Inferior parietal cortex (tissue), 1 donor: ENCODE measurements at regions not wholly inside any gene's neighbourhood (a gene's known extent, or its start where the extent isn't known, plus 50 kb on each side); places are given as distances from the start of the nearest gene placed in this dataset.
"Not testable (repeated sequence)": the region's sequence is repeated elsewhere in the genome, so short reads cannot be mapped to it uniquely, and the experiment has no call there.

Experiments used
- DNase-seq: peaks from one replicate; pipeline ENCODE4 v3.0.0-alpha.2; 2016; ENCODE audit errors: extremely low spot score

GRCh38 chr7:9919-10318, 182.5 kb upstream of the FAM20C start:
- not testable (repeated sequence) for DNase-seq

DNA sequence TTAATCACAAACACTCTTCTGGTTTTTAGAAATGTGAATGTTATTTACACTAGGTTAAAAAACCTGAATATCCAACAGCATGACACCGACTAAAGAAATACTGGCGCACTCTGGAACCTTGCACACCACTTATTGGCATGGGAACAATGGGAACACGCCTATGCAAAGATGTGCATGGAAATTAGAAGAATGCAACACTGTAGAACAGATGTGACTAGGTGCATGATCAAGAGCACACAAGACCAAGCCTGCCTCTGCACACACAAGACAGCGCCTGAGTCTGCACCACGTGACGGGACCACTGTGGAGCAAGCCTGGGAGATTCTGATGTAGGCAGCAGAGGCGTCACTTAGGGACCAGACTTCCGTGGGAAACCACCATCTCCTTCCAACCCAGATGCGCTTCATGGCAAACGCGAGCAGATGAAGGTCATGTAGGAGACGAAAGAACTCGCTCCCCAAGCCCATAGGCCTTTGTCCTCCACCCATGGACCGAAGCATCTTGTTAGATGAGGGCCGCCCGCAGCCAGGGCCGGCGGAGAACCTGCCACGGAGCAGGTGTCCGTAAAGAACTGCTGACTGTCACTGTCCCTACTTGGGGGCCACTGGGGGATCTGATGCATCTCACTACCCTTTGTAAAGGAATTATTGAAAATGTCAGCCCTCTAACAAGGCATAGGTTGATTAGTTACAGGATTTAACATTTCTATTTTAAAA, 159.6 kb upstream of the FAM20C start:
- not testable (repeated sequence) for DNase-seq

DNA sequence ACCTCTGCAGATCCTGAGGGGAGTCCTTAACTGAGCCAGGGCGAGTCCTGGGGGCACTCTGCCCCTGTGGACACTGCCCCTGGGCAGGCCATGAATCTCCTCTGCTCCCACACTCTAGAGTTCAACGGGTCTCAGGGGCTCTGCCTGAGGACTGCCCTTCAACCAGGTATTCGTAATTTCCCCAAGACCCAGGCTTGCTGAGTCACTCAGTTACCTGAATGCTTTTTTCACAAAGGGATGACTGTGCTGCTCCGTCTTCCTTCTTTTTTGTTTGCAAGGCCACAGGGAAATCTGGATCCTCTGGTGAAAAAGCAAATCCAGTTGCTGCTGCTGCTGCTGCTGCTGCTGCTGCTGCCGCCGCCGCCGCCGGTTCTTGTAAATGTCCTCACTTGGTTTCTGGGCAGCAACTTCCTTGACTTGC, 157.2 kb upstream of the FAM20C start:
- not testable (repeated sequence) for DNase-seq

- not testable (repeated sequence) for DNase-seq
These were observed 155.8 kb upstream of the FAM20C start for GRCh38 chr7:36539-36938.

GRCh38 chr7:37656-38055, 154.7 kb upstream of the FAM20C start:
- not testable (repeated sequence) for DNase-seq

DNA sequence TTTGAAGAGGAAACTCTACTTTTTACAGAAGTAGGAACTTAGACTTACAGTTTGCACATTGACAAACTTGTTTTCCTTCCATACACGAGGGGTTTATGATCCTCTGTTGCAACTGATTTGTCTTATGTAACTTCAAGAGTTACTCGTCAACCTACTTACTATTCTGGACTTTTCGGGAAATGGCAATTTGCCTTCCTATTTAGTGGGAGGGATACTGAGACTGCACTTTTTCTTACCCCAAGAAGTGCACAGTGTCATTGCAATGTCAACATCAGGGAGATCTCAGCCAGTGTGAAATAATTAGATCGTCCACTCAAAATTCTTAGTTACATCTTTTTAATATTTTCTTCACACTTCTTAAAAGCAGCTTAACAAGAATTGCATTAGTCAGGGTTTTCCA, 153.9 kb upstream of the FAM20C start:
- not testable (repeated sequence) for DNase-seq

DNA sequence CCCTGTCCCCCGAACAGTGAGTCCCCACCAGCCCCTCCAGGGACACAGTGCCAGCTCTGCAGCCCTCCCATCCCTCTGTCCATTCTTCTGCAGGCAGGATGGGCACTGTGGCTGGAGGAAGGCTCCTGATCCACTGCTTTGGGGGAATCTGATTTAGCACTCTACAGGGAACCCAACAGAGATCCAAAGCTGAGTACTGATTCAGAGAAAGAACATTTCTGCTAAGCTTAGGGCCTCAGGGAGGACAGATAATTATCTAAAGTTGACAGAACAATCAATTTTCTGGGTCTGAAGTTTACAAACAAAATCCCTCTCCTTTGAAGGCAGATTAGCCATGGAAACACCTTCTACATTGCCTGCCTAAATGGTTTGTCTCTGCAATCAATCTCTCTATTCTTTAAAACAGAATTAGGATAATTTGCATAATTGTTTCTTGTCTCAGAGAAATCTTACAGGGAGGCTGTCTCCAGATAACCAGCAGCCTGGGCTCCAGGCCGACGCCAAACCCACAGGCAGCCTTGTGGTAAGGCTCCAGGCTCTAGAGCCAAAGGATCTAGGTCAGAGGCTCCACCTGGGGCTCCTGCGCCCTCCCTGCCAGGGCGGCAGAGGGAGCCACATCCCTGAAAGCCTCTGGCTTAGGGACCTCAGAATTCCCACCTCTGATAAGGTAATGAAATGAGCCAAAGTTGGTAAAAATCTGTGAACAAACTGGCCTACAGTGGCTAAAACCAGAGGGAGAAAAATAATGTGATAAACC, 152.2 kb upstream of the FAM20C start:
- DNase-seq = not testable (repeated sequence)

GRCh38 chr7:40799-41750, 151.3 kb upstream of the FAM20C start:
- no peak for DNase-seq

- no peak for DNase-seq
These were observed 150.3 kb upstream of the FAM20C start for GRCh38 chr7:41917-42565.

- DNase-seq = no peak
These were observed 148.4 kb upstream of the FAM20C start for GRCh38 chr7:43791-44540.

DNA sequence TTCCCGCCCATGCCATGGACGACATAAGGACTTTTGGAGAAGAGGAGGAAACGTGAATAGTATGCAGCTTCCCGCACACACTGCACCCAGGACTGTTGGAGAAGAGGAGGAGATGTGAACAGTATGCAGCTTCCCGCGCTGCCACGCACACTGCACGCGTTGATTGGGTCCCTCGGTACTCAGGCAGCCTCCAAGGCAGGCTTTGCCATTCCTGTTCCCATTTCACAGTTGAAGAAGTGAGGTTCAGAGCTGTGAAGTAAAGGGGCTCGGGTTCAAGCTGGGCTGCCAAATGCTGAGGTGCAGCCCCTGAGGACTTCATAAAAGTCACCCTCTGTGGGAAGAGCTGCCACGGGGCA, 147.9 kb upstream of the FAM20C start:
- DNase-seq = no peak

- no peak for DNase-seq
These were observed 147.0 kb upstream of the FAM20C start for GRCh38 chr7:45106-46090.

GRCh38 chr7:46123-46829, 146.1 kb upstream of the FAM20C start:
- DNase-seq = no peak

- no peak for DNase-seq
These were observed 145.6 kb upstream of the FAM20C start for GRCh38 chr7:46830-47140.

GRCh38 chr7:51456-52068, 140.8 kb upstream of the FAM20C start:
- DNase-seq = no peak

GRCh38 chr7:52100-52499, 140.3 kb upstream of the FAM20C start:
- DNase-seq = no peak

GRCh38 chr7:53531-53930, 138.8 kb upstream of the FAM20C start:
- DNase-seq = no peak

DNA sequence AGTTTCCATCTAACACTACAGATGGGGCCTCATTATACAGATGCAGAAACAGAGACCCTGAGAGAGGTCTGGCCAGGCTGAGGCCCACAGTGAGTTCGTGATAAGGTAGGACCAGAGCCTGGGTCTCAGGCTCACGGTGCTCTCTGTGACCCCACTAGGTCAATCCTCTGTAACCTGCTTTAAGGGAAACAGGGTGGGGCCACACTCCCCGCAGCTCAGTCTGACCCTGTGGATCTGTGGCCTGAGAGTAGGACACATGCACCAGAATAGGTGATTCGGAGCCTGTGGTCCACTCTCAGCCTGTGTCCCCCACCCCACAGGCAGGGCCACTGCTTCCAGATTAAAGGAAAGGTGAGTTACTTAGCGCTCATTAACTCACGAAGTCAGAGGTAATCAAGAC, 137.8 kb upstream of the FAM20C start:
- no peak for DNase-seq
